Loucy (cell line): ENCODE measurements at regions not wholly inside any gene's neighbourhood (a gene's known extent, or its start where the extent isn't known, plus 50 kb on each side); places are given as distances from the start of the nearest gene placed in this dataset.

Experiments used
- H2AFZ ChIP-seq: fragments of 200-600 bp; sonication (generic); 2 replicates; pipeline ENCODE4 v1.6.0; 2016; ENCODE audit warnings: antibody characterized with exemption, mild to moderate bottlenecking, low read length, moderate library complexity
- H3F3A ChIP-seq: fragments of 200-600 bp; 2 replicates; pipeline ENCODE4 v1.6.0; 2016; ENCODE audit warnings: antibody characterized with exemption, low read depth, mild to moderate bottlenecking
- H3K27me3 ChIP-seq: fragments of 200-600 bp; sonication (generic); 2 replicates; pipeline ENCODE4 v1.6.1; 2014; ENCODE audit warnings: low read length, mild to moderate bottlenecking; ENCODE audit not compliant: insufficient read depth, poor library complexity, severe bottlenecking
- H3K36me3 ChIP-seq: fragments of 200-600 bp; sonication (generic); 2 replicates; pipeline ENCODE4 v1.6.1; 2016; ENCODE audit warnings: low read length; ENCODE audit not compliant: insufficient read depth
- H3K4me1 ChIP-seq: fragments of 200-600 bp; sonication (generic); 2 replicates; pipeline ENCODE4 v1.5.1; 2014; ENCODE audit warnings: low read length, mild to moderate bottlenecking; ENCODE audit not compliant: insufficient read depth, poor library complexity, severe bottlenecking
- H3K4me2 ChIP-seq: fragments of 200-600 bp; sonication (generic); 2 replicates; pipeline ENCODE4 v1.6.0; 2014; ENCODE audit warnings: antibody characterized with exemption, low read length, low read depth, mild to moderate bottlenecking; ENCODE audit not compliant: poor library complexity, severe bottlenecking
- H3K4me3 ChIP-seq: fragments of 200-600 bp; sonication (generic); 2 replicates; pipeline ENCODE4 v1.5.1; 2014; ENCODE audit warnings: low read length, mild to moderate bottlenecking, mixed read lengths; ENCODE audit not compliant: poor library complexity, severe bottlenecking
- H3K79me2 ChIP-seq: fragments of 200-600 bp; sonication (generic); 2 replicates; pipeline ENCODE4 v1.6.1; 2014; ENCODE audit warnings: low read length; ENCODE audit not compliant: insufficient read depth
- H3K9ac ChIP-seq: fragments of 200-600 bp; sonication (generic); 2 replicates; pipeline ENCODE4 v1.6.0; 2014; ENCODE audit warnings: mild to moderate bottlenecking, low read depth, low read length, moderate library complexity; ENCODE audit not compliant: poor library complexity, severe bottlenecking
- H3K9me2 ChIP-seq: fragments of 200-600 bp; sonication (generic); replicated peaks from 2 replicates; pipeline ENCODE4 v1.6.1; 2016; ENCODE audit warnings: low read depth, low read length, mixed read lengths
- H3K9me3 ChIP-seq: fragments of 200-600 bp; sonication (generic); 2 replicates; pipeline ENCODE4 v1.6.1; 2014; ENCODE audit warnings: mild to moderate bottlenecking, antibody characterized with exemption, low read length, low read depth; ENCODE audit not compliant: insufficient read depth
- H4K20me1 ChIP-seq: fragments of 200-600 bp; sonication (generic); 2 replicates; pipeline ENCODE4 v1.6.0; 2014; ENCODE audit warnings: antibody characterized with exemption, low read length, mild to moderate bottlenecking; ENCODE audit not compliant: insufficient read depth, poor library complexity, severe bottlenecking
- EZH2phosphoT487 ChIP-seq: fragments of 200-600 bp; IDR thresholded peaks from 2 replicates; pipeline ENCODE4 v1.6.1; 2018; ENCODE audit warnings: antibody characterized with exemption, mild to moderate bottlenecking, moderate library complexity, borderline replicate concordance
- TF ChIP-seq, protein P1 (sequence below): fragments of 200-600 bp; sonication (generic); conservative IDR thresholded peaks from 2 replicates; pipeline ENCODE4 v1.5.1; 2014; ENCODE audit warnings: mild to moderate bottlenecking, antibody characterized with exemption, low read length

DNA sequence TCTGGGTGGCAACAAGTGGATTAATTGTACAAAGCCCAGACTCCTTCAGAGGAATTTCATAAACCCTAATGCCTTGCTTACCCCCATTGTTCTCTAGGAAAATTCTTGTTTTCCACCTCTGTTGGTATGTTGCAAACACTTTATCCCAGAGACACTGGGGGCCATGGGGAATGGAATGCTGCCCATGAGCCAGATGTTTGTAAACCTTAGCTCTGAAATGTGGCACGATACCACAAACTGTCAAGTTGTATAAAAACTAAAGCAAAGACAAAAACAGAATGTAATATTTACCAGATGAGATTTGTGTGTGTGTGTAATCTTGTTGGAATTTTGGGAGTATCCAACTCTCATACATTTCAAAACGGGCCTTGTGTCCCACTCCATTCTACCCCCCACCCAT, 465.0 kb downstream of the EBF1 start:
- no peaks in the 10 kb centered on the region for H3F3A ChIP-seq
- H3K4me3 ChIP-seq, result no peak overlapping the region
- H4K20me1 ChIP-seq, result no peaks in the 10 kb centered on the region
- no peak overlapping the region for H3K9ac ChIP-seq
- no peaks in the 10 kb centered on the region for H3K9me2 ChIP-seq
- H3K4me1 ChIP-seq, result peaks cover 5% of the 10 kb centered on the region
- H2AFZ ChIP-seq, result no peak overlapping the region
- H3K4me2 ChIP-seq, result no peak overlapping the region
- no peaks in the 10 kb centered on the region for H3K27me3 ChIP-seq
- TF ChIP-seq, protein P1, sequence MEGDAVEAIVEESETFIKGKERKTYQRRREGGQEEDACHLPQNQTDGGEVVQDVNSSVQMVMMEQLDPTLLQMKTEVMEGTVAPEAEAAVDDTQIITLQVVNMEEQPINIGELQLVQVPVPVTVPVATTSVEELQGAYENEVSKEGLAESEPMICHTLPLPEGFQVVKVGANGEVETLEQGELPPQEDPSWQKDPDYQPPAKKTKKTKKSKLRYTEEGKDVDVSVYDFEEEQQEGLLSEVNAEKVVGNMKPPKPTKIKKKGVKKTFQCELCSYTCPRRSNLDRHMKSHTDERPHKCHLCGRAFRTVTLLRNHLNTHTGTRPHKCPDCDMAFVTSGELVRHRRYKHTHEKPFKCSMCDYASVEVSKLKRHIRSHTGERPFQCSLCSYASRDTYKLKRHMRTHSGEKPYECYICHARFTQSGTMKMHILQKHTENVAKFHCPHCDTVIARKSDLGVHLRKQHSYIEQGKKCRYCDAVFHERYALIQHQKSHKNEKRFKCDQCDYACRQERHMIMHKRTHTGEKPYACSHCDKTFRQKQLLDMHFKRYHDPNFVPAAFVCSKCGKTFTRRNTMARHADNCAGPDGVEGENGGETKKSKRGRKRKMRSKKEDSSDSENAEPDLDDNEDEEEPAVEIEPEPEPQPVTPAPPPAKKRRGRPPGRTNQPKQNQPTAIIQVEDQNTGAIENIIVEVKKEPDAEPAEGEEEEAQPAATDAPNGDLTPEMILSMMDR, result no peak
- no peak for TF ChIP-seq EZH2phosphoT487
- no peaks in the 10 kb centered on the region for H3K79me2 ChIP-seq
- no peaks in the 10 kb centered on the region for H3K36me3 ChIP-seq
- no peaks in the 10 kb centered on the region for H3K9me3 ChIP-seq

DNA sequence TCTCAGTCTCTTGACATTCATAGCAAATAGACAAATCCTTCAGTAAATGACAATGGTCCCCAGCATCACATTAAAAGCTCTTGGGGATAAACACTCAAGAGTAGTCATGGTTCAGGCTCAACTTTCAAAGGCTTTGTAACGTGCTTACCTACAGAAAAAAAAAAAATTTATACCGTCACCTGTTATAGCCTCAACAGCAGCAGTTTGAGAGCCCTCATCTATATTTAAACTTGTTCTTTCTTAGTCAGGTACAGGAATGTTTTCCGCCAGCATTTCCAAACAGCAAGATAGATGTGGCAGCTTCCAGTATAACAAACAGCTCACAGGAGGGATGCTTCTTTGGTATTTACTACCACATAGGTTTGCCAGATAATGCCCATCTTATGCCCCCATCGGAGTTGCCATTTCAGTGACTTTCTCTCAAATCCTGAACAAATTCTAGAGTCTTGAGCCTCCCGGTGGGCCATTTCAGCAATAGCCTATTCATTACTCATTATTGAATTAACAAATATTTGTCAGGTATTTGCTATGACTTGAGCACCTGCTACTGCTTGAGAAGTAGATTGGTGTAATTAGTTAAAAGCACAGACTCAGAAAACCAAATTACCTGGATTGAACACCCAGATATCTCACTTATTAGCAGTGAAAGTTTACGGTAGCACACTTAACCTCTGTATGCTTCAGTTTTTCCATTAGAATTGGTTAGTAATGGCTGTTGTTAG, 470.0 kb downstream of the EBF1 start:
- Histone ChIP-seq H3K36me3 (no peaks in the 10 kb centered on the region), H3K27me3 (no peaks in the 10 kb centered on the region), H2AFZ (no peak overlapping the region), H3K9ac (no peak overlapping the region), H4K20me1 (no peaks in the 10 kb centered on the region), H3K4me1 (peaks cover 5% of the 10 kb centered on the region), H3F3A (no peaks in the 10 kb centered on the region), H3K4me2 (no peak overlapping the region), H3K9me3 (no peaks in the 10 kb centered on the region), H3K79me2 (no peaks in the 10 kb centered on the region), H3K4me3 (no peak overlapping the region), H3K9me2 (no peaks in the 10 kb centered on the region)
- TF ChIP-seq EZH2phosphoT487, result no peak
- TF ChIP-seq, protein P1, result no peak

DNA sequence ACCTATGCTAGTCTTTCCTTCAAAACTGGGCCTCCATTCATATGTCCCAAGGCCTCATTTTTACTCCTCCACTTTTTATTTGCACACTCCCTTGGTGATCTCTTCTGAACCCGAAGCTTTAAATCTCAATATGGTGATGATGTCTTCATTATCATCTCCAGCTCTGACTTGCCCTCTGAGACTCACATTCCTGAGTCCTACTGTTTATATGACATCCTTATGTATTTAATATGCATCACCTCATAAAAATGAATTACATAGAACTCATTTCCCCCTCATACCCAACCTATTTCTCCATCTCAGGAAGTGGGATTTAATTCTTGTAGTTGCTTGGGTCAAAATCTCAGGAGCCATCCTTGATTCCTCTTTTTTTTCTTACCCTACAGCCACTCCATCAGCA, 473.0 kb downstream of the EBF1 start:
- Histone ChIP-seq H3K9me2 (no peaks in the 10 kb centered on the region), H3K9me3 (no peaks in the 10 kb centered on the region), H3K36me3 (no peaks in the 10 kb centered on the region), H3K4me3 (no peak overlapping the region), H3K79me2 (no peaks in the 10 kb centered on the region), H3K4me2 (no peak overlapping the region), H3K9ac (no peak overlapping the region), H2AFZ (no peak overlapping the region), H4K20me1 (no peaks in the 10 kb centered on the region), H3F3A (no peaks in the 10 kb centered on the region), H3K27me3 (no peaks in the 10 kb centered on the region), H3K4me1 (no peaks in the 10 kb centered on the region)
- TF ChIP-seq, protein P1, result no peak
- no peak for TF ChIP-seq EZH2phosphoT487
